DOHH2 (cell line): ENCODE measurements at regions not wholly inside any gene's neighbourhood (a gene's known extent, or its start where the extent isn't known, plus 50 kb on each side); places are given as distances from the start of the nearest gene placed in this dataset.

Experiments
- H3F3A ChIP-seq: fragments of 200-600 bp; sonication (generic), shearing (Covaris generic); 2 replicates; pipeline ENCODE4 v1.6.0; 2016; ENCODE audit warnings: antibody characterized with exemption, mild to moderate bottlenecking; ENCODE audit not compliant: control insufficient read depth, insufficient read depth
- H3K27ac ChIP-seq: fragments of 200-600 bp; sonication (generic); 2 replicates; pipeline ENCODE4 v1.5.1; 2014; ENCODE audit warnings: low read depth, mild to moderate bottlenecking, low read length, moderate library complexity
- H3K27me3 ChIP-seq: fragments of 200-600 bp; sonication (generic); 2 replicates; pipeline ENCODE4 v1.6.1; 2014; ENCODE audit warnings: mild to moderate bottlenecking, low read length, mixed read lengths; ENCODE audit not compliant: control insufficient read depth
- H3K36me3 ChIP-seq: fragments of 200-600 bp; sonication (generic); 2 replicates; pipeline ENCODE4 v1.6.1; 2014; ENCODE audit warnings: mild to moderate bottlenecking, low read length, moderate library complexity, mixed read lengths; ENCODE audit not compliant: control insufficient read depth
- H3K4me1 ChIP-seq: fragments of 200-600 bp; sonication (generic); 2 replicates; pipeline ENCODE4 v1.6.1; 2014; ENCODE audit warnings: mild to moderate bottlenecking, low read length, mixed read lengths; ENCODE audit not compliant: control insufficient read depth
- H3K4me2 ChIP-seq: fragments of 200-600 bp; sonication (generic); 2 replicates; pipeline ENCODE4 v1.6.0; 2014; ENCODE audit warnings: mild to moderate bottlenecking, low read length, moderate library complexity
- H3K4me3 ChIP-seq: fragments of 200-600 bp; sonication (generic); 2 replicates; pipeline ENCODE4 v1.5.1; 2014; ENCODE audit warnings: mild to moderate bottlenecking, low read length, mixed read lengths
- H3K79me2 ChIP-seq: fragments of 200-600 bp; sonication (generic); 2 replicates; pipeline ENCODE4 v1.6.1; 2014; ENCODE audit warnings: mild to moderate bottlenecking, low read length, mixed read lengths; ENCODE audit not compliant: control insufficient read depth
- H3K9me2 ChIP-seq: fragments of 200-600 bp; sonication (generic); replicated peaks from 2 replicates; pipeline ENCODE4 v1.6.1; 2014; ENCODE audit warnings: mild to moderate bottlenecking, low read length, mixed read lengths; ENCODE audit not compliant: control insufficient read depth
- H3K9me3 ChIP-seq: fragments of 200-600 bp; sonication (generic); 2 replicates; pipeline ENCODE4 v1.6.1; 2014; ENCODE audit warnings: antibody characterized with exemption, low read length, mixed read lengths; ENCODE audit not compliant: control insufficient read depth, insufficient read depth
- H4K20me1 ChIP-seq: fragments of 200-600 bp; sonication (generic); 2 replicates; pipeline ENCODE4 v1.6.0; 2014; ENCODE audit warnings: low read depth, mild to moderate bottlenecking, antibody characterized with exemption, low read length, moderate library complexity; ENCODE audit not compliant: control insufficient read depth, insufficient read depth
- CTCF ChIP-seq: fragments of 200-600 bp; sonication (generic); IDR thresholded peaks from one replicate; pipeline ENCODE4 v1.5.1; 2014; ENCODE audit warnings: antibody characterized with exemption, mild to moderate bottlenecking, low read depth, low read length; ENCODE audit not compliant: poor library complexity, severe bottlenecking
- EZH2phosphoT487 ChIP-seq: fragments of 200-600 bp; sonication (generic); IDR thresholded peaks from 2 replicates; pipeline ENCODE4 v1.6.1; 2017; ENCODE audit warnings: borderline replicate concordance, mild to moderate bottlenecking, antibody characterized with exemption, low read length, moderate library complexity, mixed read lengths

GRCh38 chr16:82456683-82457082, 170.1 kb upstream of the CDH13 start:
- H3K27me3 ChIP-seq: no peaks in the 10 kb centered on the region
- TF ChIP-seq EZH2phosphoT487 (no peak), CTCF (peak; percentile 83)
- H3K4me2 ChIP-seq: no peak overlapping the region
- H3K79me2 ChIP-seq: no peaks in the 10 kb centered on the region
- H3K4me1 ChIP-seq: no peaks in the 10 kb centered on the region
- H3K4me3 ChIP-seq: no peak overlapping the region
- no peaks in the 10 kb centered on the region for H3F3A ChIP-seq
- H3K9me3 ChIP-seq: no peaks in the 10 kb centered on the region
- no peaks in the 10 kb centered on the region for H3K9me2 ChIP-seq
- H3K27ac ChIP-seq: no peak overlapping the region
- no peaks in the 10 kb centered on the region for H3K36me3 ChIP-seq
- no peaks in the 10 kb centered on the region for H4K20me1 ChIP-seq

GRCh38 chr16:82454566-82454965, 172.2 kb upstream of the CDH13 start:
- H3K9me3 ChIP-seq: no peaks in the 10 kb centered on the region
- H4K20me1 ChIP-seq: no peaks in the 10 kb centered on the region
- TF ChIP-seq CTCF: no peak
- TF ChIP-seq EZH2phosphoT487: no peak

GRCh38 chr16:82454152-82454551, 172.6 kb upstream of the CDH13 start:
- H3K79me2 ChIP-seq: no peaks in the 10 kb centered on the region
- no peaks in the 10 kb centered on the region for H3F3A ChIP-seq
- TF ChIP-seq CTCF: no peak
- TF ChIP-seq EZH2phosphoT487: no peak
- no peak overlapping the region for H3K4me2 ChIP-seq
- no peaks in the 10 kb centered on the region for H4K20me1 ChIP-seq
- no peaks in the 10 kb centered on the region for H3K4me1 ChIP-seq
- no peaks in the 10 kb centered on the region for H3K27me3 ChIP-seq
- no peak overlapping the region for H3K27ac ChIP-seq
- H3K9me2 ChIP-seq: no peaks in the 10 kb centered on the region
- no peaks in the 10 kb centered on the region for H3K9me3 ChIP-seq
- no peaks in the 10 kb centered on the region for H3K36me3 ChIP-seq
- no peak overlapping the region for H3K4me3 ChIP-seq

More at GRCh38 chr16:82454566-82454965, 172.2 kb upstream of the CDH13 start:
- Histone ChIP-seq H3K79me2 (no peaks in the 10 kb centered on the region), H3K27ac (no peak overlapping the region), H3K27me3 (no peaks in the 10 kb centered on the region), H3K36me3 (no peaks in the 10 kb centered on the region), H3F3A (no peaks in the 10 kb centered on the region), H3K4me2 (no peak overlapping the region), H3K4me3 (no peak overlapping the region), H3K4me1 (no peaks in the 10 kb centered on the region), H3K9me2 (no peaks in the 10 kb centered on the region)
